Nephron progenitor cell (in vitro differentiated cells): ENCODE measurements at regions not wholly inside any gene's neighbourhood (a gene's known extent, or its start where the extent isn't known, plus 50 kb on each side); places are given as distances from the start of the nearest gene placed in this dataset.

Experiments used
- DNase-seq: peaks from one replicate; pipeline ENCODE4 v3.0.0; 2021
- H3K27ac Mint-ChIP-seq: 2 replicates; pipeline ENCODE4 v1.8.0; 2021; ENCODE audit warnings: mild to moderate bottlenecking, moderate library complexity, mixed read lengths
- H3K27me3 Mint-ChIP-seq: 2 replicates; pipeline ENCODE4 v1.8.0; 2021; ENCODE audit warnings: mild to moderate bottlenecking, low read depth, mixed read lengths; ENCODE audit not compliant: poor library complexity
- H3K36me3 Mint-ChIP-seq: 2 replicates; pipeline ENCODE4 v1.8.0; 2021; ENCODE audit warnings: low read depth, mixed read lengths
- H3K4me1 Mint-ChIP-seq: 2 replicates; pipeline ENCODE4 v1.8.0; 2021; ENCODE audit warnings: mixed read lengths
- H3K4me3 Mint-ChIP-seq: 2 replicates; pipeline ENCODE4 v1.8.0; 2021; ENCODE audit warnings: mild to moderate bottlenecking, moderate library complexity, mixed read lengths
- H3K9me3 Mint-ChIP-seq: 2 replicates; pipeline ENCODE4 v1.8.0; 2021; ENCODE audit warnings: mild to moderate bottlenecking, moderate library complexity, mixed read lengths
- TF ChIP-seq, protein P1 (sequence below): fragments of 200-600 bp; sonication (generic); IDR thresholded peaks from 2 replicates; pipeline ENCODE4 v1.5.0; 2021; ENCODE audit warnings: antibody characterized with exemption

DNA sequence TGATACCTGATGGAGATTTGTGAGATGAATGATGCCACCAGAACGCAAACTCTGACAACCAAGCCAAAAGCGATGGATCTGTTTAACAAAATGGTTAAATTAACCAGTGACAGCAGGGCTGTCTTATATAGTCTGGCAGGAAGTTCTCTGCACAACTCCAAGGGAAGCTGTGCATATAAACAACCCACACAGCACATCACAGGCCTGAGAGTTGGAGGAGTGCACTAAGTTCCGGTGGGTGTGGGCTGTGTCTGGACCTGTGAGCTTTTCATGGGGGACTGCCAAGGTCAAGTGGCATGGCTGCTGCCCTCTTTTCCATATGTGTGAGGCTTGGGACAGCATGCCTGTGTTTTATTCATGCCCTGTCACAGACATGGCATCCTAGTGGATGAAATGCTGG is 414.6 kb upstream of the TRIB2 start:
- H3K9me3 Mint-ChIP-seq, result peaks cover 4% of the 10 kb centered on the region
- no peak for DNase-seq
- H3K4me1 Mint-ChIP-seq, result peaks cover 23% of the 10 kb centered on the region
- H3K4me3 Mint-ChIP-seq, result no peak overlapping the region
- no peaks in the 10 kb centered on the region for H3K27me3 Mint-ChIP-seq
- TF ChIP-seq, protein P1, sequence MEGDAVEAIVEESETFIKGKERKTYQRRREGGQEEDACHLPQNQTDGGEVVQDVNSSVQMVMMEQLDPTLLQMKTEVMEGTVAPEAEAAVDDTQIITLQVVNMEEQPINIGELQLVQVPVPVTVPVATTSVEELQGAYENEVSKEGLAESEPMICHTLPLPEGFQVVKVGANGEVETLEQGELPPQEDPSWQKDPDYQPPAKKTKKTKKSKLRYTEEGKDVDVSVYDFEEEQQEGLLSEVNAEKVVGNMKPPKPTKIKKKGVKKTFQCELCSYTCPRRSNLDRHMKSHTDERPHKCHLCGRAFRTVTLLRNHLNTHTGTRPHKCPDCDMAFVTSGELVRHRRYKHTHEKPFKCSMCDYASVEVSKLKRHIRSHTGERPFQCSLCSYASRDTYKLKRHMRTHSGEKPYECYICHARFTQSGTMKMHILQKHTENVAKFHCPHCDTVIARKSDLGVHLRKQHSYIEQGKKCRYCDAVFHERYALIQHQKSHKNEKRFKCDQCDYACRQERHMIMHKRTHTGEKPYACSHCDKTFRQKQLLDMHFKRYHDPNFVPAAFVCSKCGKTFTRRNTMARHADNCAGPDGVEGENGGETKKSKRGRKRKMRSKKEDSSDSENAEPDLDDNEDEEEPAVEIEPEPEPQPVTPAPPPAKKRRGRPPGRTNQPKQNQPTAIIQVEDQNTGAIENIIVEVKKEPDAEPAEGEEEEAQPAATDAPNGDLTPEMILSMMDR, result no peak
- H3K36me3 Mint-ChIP-seq, result no peaks in the 10 kb centered on the region
- no peak overlapping the region for H3K27ac Mint-ChIP-seq

DNA sequence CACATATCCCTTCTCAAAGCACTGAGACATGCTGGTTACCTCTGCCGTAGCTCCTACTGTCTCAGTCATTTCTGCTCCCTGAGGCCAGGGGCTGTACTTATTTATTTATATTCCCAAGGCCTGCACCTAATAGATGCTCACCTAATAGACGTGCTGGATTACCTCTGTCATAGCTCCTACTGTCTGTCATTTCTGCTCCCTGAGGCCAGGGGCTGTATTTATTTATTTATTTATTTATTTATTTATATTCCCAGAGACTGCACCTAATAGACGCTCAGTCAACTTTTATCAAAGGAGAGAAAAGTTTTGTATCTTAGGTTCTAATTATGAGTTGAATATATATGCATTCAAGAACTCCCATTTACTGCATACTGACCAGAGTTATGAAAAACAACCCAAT is 414.0 kb upstream of the TRIB2 start:
- Mint-ChIP-seq H3K36me3 (no peaks in the 10 kb centered on the region), H3K27ac (no peak overlapping the region), H3K9me3 (peaks cover 4% of the 10 kb centered on the region), H3K4me1 (peaks cover 23% of the 10 kb centered on the region), H3K4me3 (no peak overlapping the region), H3K27me3 (no peaks in the 10 kb centered on the region)
- no peak for DNase-seq
- TF ChIP-seq, protein P1, result no peak

DNA sequence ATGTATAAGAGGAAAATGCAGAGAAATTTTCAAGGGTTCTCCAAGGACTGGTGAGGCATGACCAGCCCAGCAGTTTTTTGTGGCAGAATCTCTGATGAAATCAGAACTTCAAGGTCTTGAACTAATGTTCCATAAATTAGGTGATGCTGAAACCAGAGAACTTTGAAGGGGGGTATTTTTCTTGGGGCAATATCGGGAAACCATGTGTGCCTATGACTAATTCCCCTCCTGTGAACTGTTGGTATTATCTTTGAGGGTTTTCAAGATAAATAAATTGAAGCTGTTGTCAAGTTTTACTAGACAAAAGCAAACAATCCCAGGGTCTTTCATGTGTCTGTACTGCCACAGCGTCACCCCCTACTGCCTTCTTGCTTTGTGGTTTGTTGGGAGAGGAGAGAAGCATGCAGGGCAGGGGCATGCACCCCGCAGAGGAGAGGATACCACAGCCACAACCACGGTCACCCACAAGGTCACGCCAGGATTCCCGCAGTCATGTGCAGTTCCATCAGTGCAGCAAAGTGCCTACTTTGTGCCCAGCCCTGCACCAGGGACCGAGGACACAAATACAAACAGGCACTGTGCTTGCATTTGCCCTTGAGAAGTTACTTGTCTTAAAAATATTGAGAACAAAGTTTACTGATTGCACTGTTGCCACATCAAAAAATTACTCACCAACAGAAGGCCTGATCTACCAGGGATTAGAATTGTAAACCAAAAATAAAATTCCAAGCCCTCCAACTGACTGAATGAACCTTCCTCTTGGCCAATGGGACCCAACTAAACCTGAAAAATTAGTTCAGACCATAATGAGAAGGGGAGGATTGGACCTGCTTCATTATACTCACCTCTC is 413.3 kb upstream of the TRIB2 start:
- Mint-ChIP-seq H3K4me3 (no peak overlapping the region), H3K27me3 (peaks cover 2% of the 10 kb centered on the region), H3K36me3 (no peaks in the 10 kb centered on the region), H3K9me3 (peaks cover 4% of the 10 kb centered on the region), H3K4me1 (peaks cover 23% of the 10 kb centered on the region), H3K27ac (no peak overlapping the region)
- TF ChIP-seq, protein P1, result no peak
- no peak for DNase-seq

DNA sequence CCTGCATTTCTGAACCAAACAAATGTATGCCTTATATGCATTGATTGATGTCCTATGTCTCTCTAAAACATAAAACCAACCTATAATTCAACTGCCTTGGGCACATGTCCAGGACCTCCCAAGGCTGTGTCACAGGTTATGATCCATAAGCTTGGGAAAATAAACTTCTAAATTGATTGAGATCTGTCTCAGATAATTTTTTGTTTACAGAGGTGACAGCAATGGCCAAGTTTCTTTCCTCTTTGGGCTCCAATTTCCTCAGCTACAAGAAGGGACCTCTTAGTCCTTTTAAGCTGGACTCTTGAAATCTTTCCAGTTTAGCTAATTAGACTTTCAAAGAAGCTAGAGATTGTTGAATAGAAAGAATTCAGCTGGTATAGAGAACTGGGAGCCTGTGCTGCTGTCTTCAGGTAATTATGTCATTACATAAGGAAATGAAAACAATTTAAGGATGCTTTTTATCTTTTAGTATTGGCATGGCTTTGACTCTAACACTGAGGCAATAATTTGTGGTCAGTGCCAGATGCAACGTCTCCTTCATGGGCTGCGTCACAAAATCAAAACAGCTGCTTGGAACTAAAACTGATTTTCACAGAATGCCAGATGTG is 412.1 kb upstream of the TRIB2 start:
- Mint-ChIP-seq H3K27me3 (peaks cover 4% of the 10 kb centered on the region), H3K4me1 (peaks cover 23% of the 10 kb centered on the region), H3K36me3 (no peaks in the 10 kb centered on the region), H3K27ac (no peak overlapping the region), H3K4me3 (no peak overlapping the region), H3K9me3 (peaks cover 4% of the 10 kb centered on the region)
- no peak for DNase-seq
- TF ChIP-seq, protein P1, result no peak

DNA sequence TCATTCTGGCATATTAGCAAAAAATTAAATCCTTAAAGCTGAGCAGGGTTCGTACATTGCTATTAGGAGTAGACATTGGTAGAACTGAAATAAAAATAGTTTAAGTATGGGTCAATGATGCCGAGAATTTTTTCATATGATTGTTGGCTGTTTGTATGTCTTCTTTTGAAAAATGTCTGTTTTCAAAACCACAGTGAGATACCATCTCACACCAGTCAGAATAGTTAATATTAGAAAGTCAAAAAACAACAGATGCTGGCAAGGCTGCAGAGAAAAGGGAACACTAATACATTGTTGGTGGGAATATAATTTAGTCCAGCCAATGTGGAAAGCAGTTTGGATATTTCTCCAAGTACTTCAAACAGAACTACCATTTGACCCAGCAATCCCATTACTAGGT is 410.8 kb upstream of the TRIB2 start:
- Mint-ChIP-seq H3K4me3 (no peak overlapping the region), H3K4me1 (peaks cover 23% of the 10 kb centered on the region), H3K36me3 (no peaks in the 10 kb centered on the region), H3K27me3 (peaks cover 4% of the 10 kb centered on the region), H3K27ac (no peak overlapping the region), H3K9me3 (peaks cover 4% of the 10 kb centered on the region)
- TF ChIP-seq, protein P1, result no peak
- DNase-seq, result no peak

DNA sequence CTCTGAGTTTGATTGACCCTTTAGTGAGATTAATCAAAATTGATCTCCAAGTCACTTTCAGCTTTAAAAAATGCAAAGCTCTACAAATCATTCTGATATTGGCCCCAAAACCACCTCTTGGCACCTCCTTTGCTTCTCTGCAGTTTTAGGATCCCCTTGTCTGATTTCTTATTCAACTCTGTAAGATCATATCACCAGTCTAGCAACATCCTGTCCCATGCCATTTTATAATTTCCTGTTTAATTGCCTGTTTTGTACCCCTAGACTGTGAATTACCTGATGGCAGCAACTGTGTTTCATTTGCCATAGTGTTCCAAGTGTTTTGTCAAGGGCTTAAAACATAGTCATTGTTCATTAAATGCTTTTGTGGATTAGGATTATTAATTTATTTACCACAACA is 406.3 kb upstream of the TRIB2 start:
- H3K4me3 Mint-ChIP-seq, result no peak overlapping the region
- H3K27ac Mint-ChIP-seq, result no peak overlapping the region
- H3K9me3 Mint-ChIP-seq, result peaks cover 4% of the 10 kb centered on the region
- H3K36me3 Mint-ChIP-seq, result no peaks in the 10 kb centered on the region
- no peak for DNase-seq
- TF ChIP-seq, protein P1, result no peak
- H3K27me3 Mint-ChIP-seq, result peaks cover 4% of the 10 kb centered on the region
- H3K4me1 Mint-ChIP-seq, result peaks cover 31% of the 10 kb centered on the region
